Liver (tissue), 7 donors: ENCODE measurements at regions not wholly inside any gene's neighbourhood (a gene's known extent, or its start where the extent isn't known, plus 50 kb on each side); places are given as distances from the start of the nearest gene placed in this dataset.
"Not testable (repeated sequence)": the region's sequence is repeated elsewhere in the genome, so short reads cannot be mapped to it uniquely, and the experiment has no call there.

Source experiments
- DNase-seq: peaks from one replicate; pipeline ENCODE4 v3.0.0-alpha.2; 2017; ENCODE audit warnings: low spot score
- H3K27ac ChIP-seq, 2 donors: one replicate each; pipeline ENCODE4 v1.7.0; 2013; ENCODE audit warnings: inconsistent platforms in 2 of 2, low read length in 2 of 2, control low read depth in 1 of 2, low read depth in 1 of 2, mild to moderate bottlenecking in 1 of 2
- H3K27me3 ChIP-seq, 4 donors: one replicate each; pipeline versions ENCODE4 v1.6.1 to v1.7.0; 2013; ENCODE audit warnings: low read length in 3 of 4, inconsistent platforms in 1 of 4, mild to moderate bottlenecking in 1 of 4, moderate library complexity in 1 of 4; ENCODE audit not compliant: control insufficient read depth in 4 of 4, insufficient read depth in 4 of 4
- H3K36me3 ChIP-seq, 4 donors: one replicate each; pipeline versions ENCODE4 v1.6.1 to v1.7.0; 2013; ENCODE audit warnings: low read length in 3 of 4, mild to moderate bottlenecking in 3 of 4, low read depth in 1 of 4, moderate library complexity in 1 of 4; ENCODE audit not compliant: control insufficient read depth in 4 of 4, insufficient read depth in 3 of 4
- H3K4me1 ChIP-seq, 4 donors: one replicate each; pipeline versions ENCODE4 v1.6.1 to v1.7.0; 2013; ENCODE audit warnings: low read length in 3 of 4, mild to moderate bottlenecking in 3 of 4, moderate library complexity in 1 of 4; ENCODE audit not compliant: control insufficient read depth in 4 of 4, insufficient read depth in 4 of 4
- H3K4me3 ChIP-seq, 3 donors: one replicate each; pipeline versions ENCODE4 v1.6.1 to v1.7.0; 2013; ENCODE audit warnings: low read length in 3 of 3, control low read depth in 1 of 3, low read depth in 1 of 3, mild to moderate bottlenecking in 1 of 3
- H3K9ac ChIP-seq, 2 donors: one replicate each; pipeline ENCODE4 v1.7.0; 2013; ENCODE audit warnings: low read length in 2 of 2, mild to moderate bottlenecking in 2 of 2, moderate library complexity in 2 of 2, control low read depth in 1 of 2, low read depth in 1 of 2
- H3K9me3 ChIP-seq, 4 donors: one replicate each; pipeline versions ENCODE4 v1.6.1 to v1.7.0; 2013; ENCODE audit warnings: low read length in 3 of 4; ENCODE audit not compliant: control insufficient read depth in 4 of 4
- FOXA1 ChIP-seq: IDR thresholded peaks from 2 replicates; pipeline ENCODE4 v1.6.1; 2016; ENCODE audit warnings: antibody characterized with exemption
- FOXA2 ChIP-seq: IDR thresholded peaks from 2 replicates; pipeline ENCODE4 v1.6.1; 2016; ENCODE audit warnings: antibody characterized with exemption
- GABPA ChIP-seq, 2 donors: IDR thresholded peaks in 1 of 2; conservative IDR thresholded peaks in 1 of 2; 2 replicates each; pipeline ENCODE4 v1.6.1; 2016; ENCODE audit warnings: antibody characterized with exemption in 2 of 2, mild to moderate bottlenecking in 1 of 2, moderate library complexity in 1 of 2
- HNF4A ChIP-seq, 2 donors: conservative IDR thresholded peaks; 2 replicates each; pipeline ENCODE4 v1.6.1; 2016; ENCODE audit warnings: antibody characterized with exemption in 2 of 2, mild to moderate bottlenecking in 2 of 2
- JUND ChIP-seq, 2 donors: IDR thresholded peaks; 2 replicates each; pipeline ENCODE4 v1.6.1; 2016; ENCODE audit warnings: antibody characterized with exemption in 2 of 2
- NR2F2 ChIP-seq: IDR thresholded peaks from 2 replicates; pipeline ENCODE4 v1.6.1; 2016; ENCODE audit warnings: antibody characterized with exemption
- RAD21 ChIP-seq, 2 donors: IDR thresholded peaks; 2 replicates each; pipeline ENCODE4 v1.6.1; 2016; ENCODE audit warnings: antibody characterized with exemption in 2 of 2, mild to moderate bottlenecking in 2 of 2
- RXRA ChIP-seq, 2 donors: IDR thresholded peaks; 2 replicates each; pipeline ENCODE4 v1.6.1; 2017 to 2018; ENCODE audit warnings: antibody characterized with exemption in 2 of 2, mild to moderate bottlenecking in 1 of 2
- SP1 ChIP-seq: IDR thresholded peaks from 2 replicates; pipeline ENCODE4 v1.6.1; 2018; ENCODE audit warnings: antibody characterized with exemption, mild to moderate bottlenecking
- TAF1 ChIP-seq: conservative IDR thresholded peaks from 2 replicates; pipeline ENCODE4 v1.6.1; 2016; ENCODE audit warnings: antibody characterized with exemption, mild to moderate bottlenecking
- YY1 ChIP-seq: IDR thresholded peaks from 2 replicates; pipeline ENCODE4 v1.6.1; 2016; ENCODE audit warnings: antibody characterized with exemption, mild to moderate bottlenecking
- WGBS: extraction: QIAGEN DNeasy Blood & Tissue Kit; methylation state at CpG from one replicate; pipeline ENCODE4 v1.1.7; 2013; 5-methylcytosine and 5-hydroxymethylcytosine counted together
- TF ChIP-seq, protein P1 (sequence below): IDR thresholded peaks from 2 replicates; pipeline ENCODE4 v1.6.1; 2016; ENCODE audit warnings: antibody characterized with exemption
- TF ChIP-seq, protein P2 (sequence below): IDR thresholded peaks from 2 replicates; pipeline ENCODE4 v1.6.1; 2016; ENCODE audit warnings: antibody characterized with exemption
- TF ChIP-seq, protein P3 (sequence below): IDR thresholded peaks from 2 replicates; pipeline ENCODE4 v1.6.1; 2016; ENCODE audit warnings: antibody characterized with exemption, mild to moderate bottlenecking
- donor health status: healthy.
- donor health status: healthy.
- donor health status: healthy.
- donor health status: healthy.

DNA sequence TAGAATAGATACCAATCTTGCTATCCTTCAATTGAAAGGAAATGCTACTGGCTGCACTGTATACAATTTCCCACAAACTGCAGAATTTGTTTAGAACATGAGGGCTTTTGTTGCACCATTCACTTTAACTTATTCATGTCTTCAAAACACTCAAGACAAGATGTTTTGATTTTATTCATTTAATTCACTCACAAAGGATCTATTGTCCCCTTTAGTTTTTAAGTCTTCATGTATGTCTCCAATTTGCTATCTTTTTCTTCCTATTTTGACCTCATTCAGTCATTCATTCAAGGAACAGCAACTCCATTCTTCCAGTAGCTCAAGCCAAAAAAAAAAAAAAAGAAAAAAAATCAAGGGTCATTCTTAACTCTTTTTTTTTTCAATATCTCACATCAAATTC is 130.6 kb upstream of the SOX21 start:
- H3K27me3 ChIP-seq, result no peaks in the 10 kb centered on the region
- no peak overlapping the region for H3K27ac ChIP-seq
- DNase-seq, result no peak
- no peak overlapping the region for H3K9ac ChIP-seq
- TF ChIP-seq TAF1 (no peak), SP1 (no peak), FOXA1 (no peak), RXRA (IDR thresholded peaks at IDR 0.05) (no peak)
- H3K4me1 ChIP-seq, result no peaks in the 10 kb centered on the region
- no peak overlapping the region for H3K4me3 ChIP-seq
- no peaks in the 10 kb centered on the region for H3K36me3 ChIP-seq
- H3K9me3 ChIP-seq, result no peaks in the 10 kb centered on the region

DNA sequence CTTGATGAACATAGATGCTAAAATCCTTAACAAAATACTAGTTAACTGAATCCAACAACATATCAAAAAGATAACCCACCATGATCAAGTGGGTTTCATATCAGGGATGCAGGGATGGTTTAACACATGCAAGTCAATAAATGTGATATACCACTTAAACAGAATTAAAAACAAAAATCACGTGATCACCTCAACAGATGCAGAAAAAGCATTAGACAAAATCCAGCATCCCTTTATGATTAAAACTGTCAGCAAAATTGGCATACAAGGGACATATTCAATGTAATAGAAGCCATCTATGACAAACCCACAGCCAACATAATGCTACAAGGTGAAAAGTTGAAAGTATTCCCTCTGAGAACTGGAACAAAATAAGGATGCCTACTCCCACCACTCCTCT is 124.7 kb upstream of the SOX21 start:
- DNase-seq, H3K4me3 ChIP-seq, H3K9me3 ChIP-seq, H3K27me3 ChIP-seq, H3K36me3 ChIP-seq, H3K27ac ChIP-seq, H3K9ac ChIP-seq, H3K4me1 ChIP-seq: not testable (repeated sequence)
- WGBS, result 74% methylated on average over 1 of the region's 1 CpG

DNA sequence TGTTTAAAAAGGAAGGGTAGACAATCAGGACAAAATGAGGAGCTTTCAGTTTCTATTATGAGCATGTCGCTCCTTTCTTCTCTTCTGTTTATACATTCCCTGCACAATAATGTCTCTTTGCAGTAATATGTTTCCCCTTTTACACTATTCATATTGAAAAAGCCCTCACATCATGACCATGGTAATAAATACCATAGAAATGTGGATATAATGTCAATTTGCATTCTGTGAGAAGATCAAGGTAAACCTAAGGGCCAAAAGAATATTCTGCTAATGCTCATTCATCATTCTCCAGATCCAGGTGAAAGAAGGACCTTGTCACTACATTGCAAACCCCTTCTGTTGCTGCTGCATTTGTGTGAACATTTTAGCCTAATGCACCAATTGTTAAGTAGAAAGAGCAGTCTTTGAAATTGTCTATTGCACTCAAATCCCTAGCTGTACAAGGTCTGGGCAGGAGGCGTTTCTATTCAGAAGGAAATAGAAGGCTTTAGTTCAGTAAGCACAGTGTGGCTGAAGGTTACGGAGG is 117.6 kb upstream of the SOX21 start:
- no peak overlapping the region for H3K27ac ChIP-seq
- no peaks in the 10 kb centered on the region for H3K36me3 ChIP-seq
- DNase-seq, result no peak
- no peaks in the 10 kb centered on the region for H3K9me3 ChIP-seq
- WGBS, result 84% methylated on average over 3 of the region's 3 CpGs
- no peaks in the 10 kb centered on the region for H3K4me1 ChIP-seq
- no peak overlapping the region for H3K9ac ChIP-seq
- no peak overlapping the region for H3K4me3 ChIP-seq
- no peaks in the 10 kb centered on the region for H3K27me3 ChIP-seq
- no peak for TF ChIP-seq NR2F2
- no peak for TF ChIP-seq GABPA (IDR thresholded peaks at IDR 0.05 in 1 of 2, conservative IDR thresholded peaks at IDR 0.05 in 1 of 2)
- no peak for TF ChIP-seq SP1
- no peak for TF ChIP-seq RAD21 (IDR thresholded peaks at IDR 0.05)
- no peak for TF ChIP-seq FOXA1
- TF ChIP-seq, protein P1, sequence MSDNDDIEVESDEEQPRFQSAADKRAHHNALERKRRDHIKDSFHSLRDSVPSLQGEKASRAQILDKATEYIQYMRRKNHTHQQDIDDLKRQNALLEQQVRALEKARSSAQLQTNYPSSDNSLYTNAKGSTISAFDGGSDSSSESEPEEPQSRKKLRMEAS, result no peak
- no peak for TF ChIP-seq FOXA2
- TF ChIP-seq HNF4A (conservative IDR thresholded peaks at IDR 0.05), result no peak
- no peak for TF ChIP-seq JUND (IDR thresholded peaks at IDR 0.05)
- TF ChIP-seq, protein P2, sequence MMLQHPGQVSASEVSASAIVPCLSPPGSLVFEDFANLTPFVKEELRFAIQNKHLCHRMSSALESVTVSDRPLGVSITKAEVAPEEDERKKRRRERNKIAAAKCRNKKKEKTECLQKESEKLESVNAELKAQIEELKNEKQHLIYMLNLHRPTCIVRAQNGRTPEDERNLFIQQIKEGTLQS, result no peak
- TF ChIP-seq TAF1, result no peak
- no peak for TF ChIP-seq RXRA (IDR thresholded peaks at IDR 0.05)
- TF ChIP-seq YY1, result no peak
- TF ChIP-seq, protein P3, sequence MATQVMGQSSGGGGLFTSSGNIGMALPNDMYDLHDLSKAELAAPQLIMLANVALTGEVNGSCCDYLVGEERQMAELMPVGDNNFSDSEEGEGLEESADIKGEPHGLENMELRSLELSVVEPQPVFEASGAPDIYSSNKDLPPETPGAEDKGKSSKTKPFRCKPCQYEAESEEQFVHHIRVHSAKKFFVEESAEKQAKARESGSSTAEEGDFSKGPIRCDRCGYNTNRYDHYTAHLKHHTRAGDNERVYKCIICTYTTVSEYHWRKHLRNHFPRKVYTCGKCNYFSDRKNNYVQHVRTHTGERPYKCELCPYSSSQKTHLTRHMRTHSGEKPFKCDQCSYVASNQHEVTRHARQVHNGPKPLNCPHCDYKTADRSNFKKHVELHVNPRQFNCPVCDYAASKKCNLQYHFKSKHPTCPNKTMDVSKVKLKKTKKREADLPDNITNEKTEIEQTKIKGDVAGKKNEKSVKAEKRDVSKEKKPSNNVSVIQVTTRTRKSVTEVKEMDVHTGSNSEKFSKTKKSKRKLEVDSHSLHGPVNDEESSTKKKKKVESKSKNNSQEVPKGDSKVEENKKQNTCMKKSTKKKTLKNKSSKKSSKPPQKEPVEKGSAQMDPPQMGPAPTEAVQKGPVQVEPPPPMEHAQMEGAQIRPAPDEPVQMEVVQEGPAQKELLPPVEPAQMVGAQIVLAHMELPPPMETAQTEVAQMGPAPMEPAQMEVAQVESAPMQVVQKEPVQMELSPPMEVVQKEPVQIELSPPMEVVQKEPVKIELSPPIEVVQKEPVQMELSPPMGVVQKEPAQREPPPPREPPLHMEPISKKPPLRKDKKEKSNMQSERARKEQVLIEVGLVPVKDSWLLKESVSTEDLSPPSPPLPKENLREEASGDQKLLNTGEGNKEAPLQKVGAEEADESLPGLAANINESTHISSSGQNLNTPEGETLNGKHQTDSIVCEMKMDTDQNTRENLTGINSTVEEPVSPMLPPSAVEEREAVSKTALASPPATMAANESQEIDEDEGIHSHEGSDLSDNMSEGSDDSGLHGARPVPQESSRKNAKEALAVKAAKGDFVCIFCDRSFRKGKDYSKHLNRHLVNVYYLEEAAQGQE, result no peak
